NCI-H2029 (cell line): ENCODE measurements at regions not wholly inside any gene's neighbourhood (a gene's known extent, or its start where the extent isn't known, plus 50 kb on each side); places are given as distances from the start of the nearest gene placed in this dataset.
"Not testable (repeated sequence)": the region's sequence is repeated elsewhere in the genome, so short reads cannot be mapped to it uniquely, and the experiment has no call there.

Source experiments
- DNase-seq: peaks from one replicate; lab custom pipeline; 2025; lab: John Stamatoyannopoulos, UW

- not testable (repeated sequence) for DNase-seq
Observed at GRCh38 chrX:128606817-128607216, 554.6 kb upstream of the ACTRT1 start.

GRCh38 chrX:128606357-128606756, 554.2 kb upstream of the ACTRT1 start:
- DNase-seq, result not testable (repeated sequence)

GRCh38 chrX:128601706-128602105, 549.5 kb upstream of the ACTRT1 start:
- no peak for DNase-seq

GRCh38 chrX:128599632-128600031, 547.4 kb upstream of the ACTRT1 start:
- DNase-seq, result no peak

DNA sequence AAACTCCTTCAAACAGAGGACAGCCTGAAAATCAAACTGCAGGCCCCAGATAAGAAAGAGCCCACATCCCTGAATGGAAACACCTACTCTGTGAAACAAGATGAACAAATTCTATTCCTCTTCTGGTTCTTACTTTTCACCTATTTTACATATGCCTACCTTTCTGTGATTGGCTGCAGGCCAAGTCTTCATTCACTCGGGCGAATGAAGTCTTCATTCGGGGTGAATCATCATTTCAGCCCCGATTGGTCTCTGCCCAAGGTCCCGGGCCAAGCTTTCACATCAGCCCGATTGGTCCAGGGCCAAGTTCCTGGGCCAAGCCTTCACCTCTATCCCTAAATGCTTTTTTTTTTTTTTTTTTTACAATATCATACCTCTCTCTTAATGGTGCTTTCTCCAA, 529.8 kb upstream of the ACTRT1 start:
- no peak for DNase-seq

DNA sequence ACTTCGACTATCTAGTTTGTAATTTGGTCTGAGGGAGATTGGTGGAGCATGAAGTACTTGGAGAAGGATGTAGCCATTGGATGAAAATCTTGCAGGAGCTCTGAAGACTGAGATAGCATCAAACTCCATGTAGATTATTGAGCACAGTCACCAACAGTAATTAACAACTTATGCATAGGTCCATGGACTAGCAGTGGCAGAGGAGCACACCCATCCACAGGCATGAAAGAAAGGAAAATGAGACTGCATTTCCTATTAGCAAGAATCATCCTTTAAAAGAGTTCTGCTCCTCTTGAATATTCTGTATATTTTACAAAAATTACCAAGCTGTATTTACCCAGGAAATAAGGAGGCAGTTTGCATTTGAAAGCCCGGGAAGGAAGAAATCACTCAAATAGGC, 529.4 kb upstream of the ACTRT1 start:
- no peak for DNase-seq

DNA sequence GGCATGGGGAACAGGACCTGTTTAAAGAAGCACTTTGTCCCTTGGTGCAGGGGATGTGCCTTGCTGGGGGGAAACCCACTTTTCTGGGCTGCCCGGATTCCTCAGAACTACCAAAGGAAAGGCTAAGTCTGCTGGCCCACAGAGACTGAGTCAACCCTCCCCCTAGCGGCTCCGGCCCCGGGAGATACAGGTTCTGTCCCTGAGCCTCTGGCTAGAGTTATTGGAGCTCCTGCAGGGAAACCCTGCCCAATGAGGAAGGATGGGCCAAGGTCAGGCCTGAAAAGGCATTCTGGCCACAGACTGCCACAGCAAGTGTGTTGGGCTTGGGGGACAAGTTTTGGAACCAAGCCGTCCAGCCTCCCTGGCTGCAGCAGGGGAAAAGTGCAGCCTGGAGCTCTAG, 490.9 kb upstream of the ACTRT1 start:
- no peak for DNase-seq

DNA sequence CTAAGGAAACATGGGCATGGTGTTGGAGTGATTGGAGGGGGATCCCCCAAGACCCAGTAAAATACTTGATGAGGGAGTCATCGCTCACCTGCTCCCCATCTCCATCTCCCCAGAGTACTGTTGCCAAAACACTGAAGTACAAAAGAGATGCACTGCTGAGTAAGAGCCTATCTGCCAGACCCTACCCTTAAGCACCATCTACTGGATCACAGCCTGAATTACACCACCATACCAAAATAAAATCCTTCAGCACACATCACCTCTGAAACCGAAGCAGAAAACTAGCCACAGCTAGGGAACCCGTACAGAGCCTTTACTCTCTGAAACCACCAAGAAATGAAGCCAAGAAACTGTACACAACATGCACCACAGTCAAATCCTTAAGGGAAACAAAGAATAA, 466.3 kb upstream of the ACTRT1 start:
- DNase-seq, result no peak

GRCh38 chrX:128517691-128518090, 465.5 kb upstream of the ACTRT1 start:
- no peak for DNase-seq

DNA sequence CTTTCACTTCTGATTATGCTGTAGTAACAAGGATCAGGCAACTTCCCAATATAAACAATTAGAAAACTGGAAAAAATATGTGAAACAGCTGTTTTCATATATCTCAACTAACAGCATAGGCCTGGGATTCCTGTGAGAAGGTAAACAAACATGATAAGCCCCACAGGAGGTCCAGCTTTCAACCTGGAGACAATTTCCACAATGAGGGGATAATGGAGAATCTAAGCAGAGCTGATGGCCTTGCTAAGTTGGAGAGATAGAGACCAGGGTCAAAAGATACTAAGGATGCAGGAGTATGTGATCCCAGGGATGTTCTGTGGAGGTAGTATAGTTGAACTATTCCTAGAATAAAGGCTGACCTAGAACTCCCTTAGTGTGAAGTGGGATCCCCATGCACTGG, 452.3 kb upstream of the ACTRT1 start:
- DNase-seq, result no peak

DNA sequence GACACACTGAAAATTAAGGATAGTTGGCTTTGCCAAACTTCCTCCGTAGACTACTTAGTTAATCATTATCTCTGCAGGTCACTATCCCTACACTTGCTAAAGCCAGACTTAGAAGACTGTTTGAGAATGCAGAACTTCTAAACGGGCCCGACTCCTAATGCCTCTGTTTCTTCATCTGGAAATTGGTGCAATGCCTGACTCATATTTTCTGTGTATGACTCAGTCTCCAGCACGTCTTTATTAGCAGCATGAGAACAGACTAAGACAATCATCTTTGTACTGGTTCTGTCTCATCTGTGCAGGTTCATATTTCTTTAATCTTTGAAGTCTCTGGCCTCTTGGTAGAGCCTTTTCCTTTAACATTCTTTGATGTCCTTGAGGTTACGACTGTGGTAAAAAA, 411.9 kb upstream of the ACTRT1 start:
- no peak for DNase-seq

- DNase-seq, result no peak
Observed at GRCh38 chrX:128460835-128461234, 408.6 kb upstream of the ACTRT1 start.

- no peak for DNase-seq
Observed at GRCh38 chrX:128458888-128459287, 406.7 kb upstream of the ACTRT1 start.

DNA sequence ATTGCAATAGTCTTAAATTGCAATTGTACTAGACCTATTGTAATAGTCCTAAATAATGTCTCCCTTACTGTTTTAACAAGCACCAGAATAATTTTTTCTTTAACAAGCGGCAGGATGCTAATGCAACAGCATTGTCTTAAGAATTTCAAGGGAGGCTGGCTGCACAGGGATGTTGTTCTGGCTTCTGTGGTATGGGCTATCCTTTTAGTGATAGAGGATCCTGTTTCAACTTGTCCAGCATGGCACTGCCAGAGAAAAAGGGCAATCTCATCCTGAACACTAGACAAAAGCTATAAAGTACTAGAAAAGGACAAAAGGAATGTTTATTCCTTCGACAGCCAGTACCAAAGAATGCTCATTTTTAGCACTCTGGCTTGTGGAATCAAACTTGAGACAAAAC, 405.5 kb upstream of the ACTRT1 start:
- DNase-seq, result no peak

DNA sequence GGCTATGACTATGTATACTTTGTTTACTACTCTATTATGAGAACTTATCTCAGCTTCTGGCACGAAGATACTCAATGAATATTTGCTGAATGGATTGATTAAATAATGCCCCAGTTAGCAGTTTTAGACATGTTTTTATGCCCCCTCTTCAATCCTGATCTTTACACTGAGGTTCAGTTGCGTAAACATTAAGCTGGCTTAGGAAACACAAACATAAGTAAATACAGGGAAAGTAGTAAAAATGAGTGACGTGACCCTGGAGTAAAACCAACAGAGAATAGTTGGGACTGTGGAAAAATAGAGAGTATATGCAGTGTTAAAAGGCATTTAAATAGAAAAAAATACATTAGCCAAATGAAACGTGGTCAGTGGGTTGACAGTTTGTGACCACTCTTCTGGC, 387.0 kb upstream of the ACTRT1 start:
- DNase-seq, result no peak

GRCh38 chrX:128438082-128438481, 385.9 kb upstream of the ACTRT1 start:
- no peak for DNase-seq

GRCh38 chrX:128436397-128437103, 384.3 kb upstream of the ACTRT1 start:
- DNase-seq, result peak; percentile 3

- DNase-seq, result no peak
Observed at GRCh38 chrX:128425546-128425945, 373.3 kb upstream of the ACTRT1 start.

DNA sequence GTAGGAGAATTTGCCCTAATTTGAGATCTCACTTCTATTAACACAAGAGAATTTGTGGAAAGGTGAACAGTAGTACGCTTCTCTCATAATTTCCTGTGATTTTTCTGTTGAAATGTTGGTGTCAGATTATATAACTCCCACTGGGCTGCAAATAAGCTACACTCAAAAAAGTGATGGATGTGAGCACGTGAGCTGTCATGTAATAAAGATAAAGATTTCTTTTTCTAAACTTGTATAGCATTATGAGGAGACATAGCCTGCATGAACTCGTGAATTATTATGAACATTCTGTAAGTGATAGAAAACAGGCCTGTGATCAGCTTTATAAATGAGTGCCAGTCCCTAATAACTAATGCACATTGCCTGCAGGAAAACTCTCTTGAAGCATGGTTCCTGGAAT, 356.6 kb upstream of the ACTRT1 start:
- DNase-seq, result no peak

DNA sequence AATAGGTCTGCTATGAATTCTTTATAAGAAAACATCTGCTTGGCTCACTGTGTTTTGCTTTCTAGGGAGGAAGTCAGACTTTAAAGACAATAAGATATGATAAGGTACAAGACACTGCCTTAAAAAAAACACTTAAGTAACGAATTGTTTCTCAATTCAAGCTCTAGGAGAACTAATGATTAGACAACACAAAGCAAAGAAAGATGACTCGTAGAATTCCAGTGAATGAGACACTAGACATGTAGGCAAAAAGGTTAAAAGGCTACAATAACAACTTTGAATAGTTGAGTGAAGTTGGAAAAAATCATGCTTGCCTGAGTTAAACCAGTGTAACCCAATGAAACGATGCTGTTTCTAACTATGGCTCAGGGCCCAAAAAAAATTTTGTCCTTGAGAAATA, 344.4 kb upstream of the ACTRT1 start:
- no peak for DNase-seq

GRCh38 chrX:128383846-128384245, 331.6 kb upstream of the ACTRT1 start:
- DNase-seq, result not testable (repeated sequence)

- DNase-seq, result no peak
Observed at GRCh38 chrX:128365492-128365891, 313.3 kb upstream of the ACTRT1 start.

GRCh38 chrX:128335671-128336070, 283.5 kb upstream of the ACTRT1 start:
- DNase-seq, result no peak

GRCh38 chrX:128334821-128335220, 282.6 kb upstream of the ACTRT1 start:
- DNase-seq, result no peak

DNA sequence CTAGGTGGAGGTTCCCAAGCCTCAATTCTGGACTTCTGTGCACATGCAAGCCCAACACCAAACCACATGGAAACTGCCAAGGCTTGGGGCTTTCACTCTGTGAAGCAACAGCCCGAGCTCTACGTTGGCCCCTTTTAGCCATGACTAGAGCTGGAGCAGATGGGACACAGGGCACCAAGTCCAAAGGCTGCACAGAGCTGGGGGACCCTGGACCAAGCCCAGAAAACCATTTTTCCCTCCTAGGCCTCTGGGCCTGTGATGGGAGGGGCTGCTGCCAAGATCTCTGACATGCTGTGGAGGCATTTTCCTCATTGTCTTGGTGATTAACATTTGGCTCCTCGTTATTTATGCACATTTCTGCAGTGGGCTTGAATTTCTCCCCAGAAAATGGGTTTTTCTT, 258.7 kb upstream of the ACTRT1 start:
- no peak for DNase-seq
